T-cell (primary cell): ENCODE measurements at regions not wholly inside any gene's neighbourhood (a gene's known extent, or its start where the extent isn't known, plus 50 kb on each side); places are given as distances from the start of the nearest gene placed in this dataset.

ENCODE experiments used
- ATAC-seq, 4 experiments: fragments of 200-7000 bp in 3 of 4; fragments of 150-1000 bp in 1 of 4; cut with Tn5 transposase; replicated peaks in 1 of 4; 1 replicate in 3 of 4; 2 replicates in 1 of 4; pipeline ENCODE4 v1.10.0; 2021; ENCODE audit warnings: moderate library complexity in 3 of 4, mild to moderate bottlenecking in 2 of 4, moderate number of reproducible peaks in 1 of 4
- CTCF ChIA-PET, 2 donors: fragments of 300-600 bp; sonication (Branson Sonifier 250); formaldehyde crosslinking; loops; one replicate each; lab custom pipeline; 2022; ENCODE audit warnings: antibody characterized with exemption in 2 of 2; lab: Charles Lee
- POLR2A ChIA-PET, 2 donors: fragments of 300-600 bp; sonication (Branson Sonifier 250); formaldehyde crosslinking; loops; one replicate each; lab custom pipeline; 2022; ENCODE audit warnings: antibody characterized with exemption in 2 of 2; lab: Charles Lee
- DNase-seq, 35 experiments: peaks; one replicate each; pipeline versions ENCODE4 v3.0.0 to v3.0.0-alpha.2; 2013 to 2023
- H3K27ac ChIP-seq: one replicate; pipeline ENCODE4 v1.5.1; 2013; ENCODE audit warnings: low read length
- H3K27me3 ChIP-seq, 2 experiments: replicated peaks in 1 of 2; 1 replicate in 1 of 2; 2 replicates in 1 of 2; pipeline versions ENCODE4 v1.6.1 to v1.7.0; 2013; ENCODE audit warnings: low read length in 1 of 2, mixed read lengths in 1 of 2; ENCODE audit not compliant: control insufficient read depth in 2 of 2, insufficient read depth in 2 of 2; ENCODE audit errors: extremely low read depth in 1 of 2
- H3K36me3 ChIP-seq, 2 donors: 1 replicate in 1 of 2; 2 replicates in 1 of 2; pipeline versions ENCODE4 v1.6.1 to v1.7.0; 2013; ENCODE audit warnings: low read length in 1 of 2; ENCODE audit not compliant: control insufficient read depth in 2 of 2, insufficient read depth in 1 of 2; ENCODE audit errors: extremely low read depth in 1 of 2
- H3K4me1 ChIP-seq, 2 experiments: 1 replicate in 1 of 2; 2 replicates in 1 of 2; pipeline versions ENCODE4 v1.6.1 to v1.7.0; 2013; ENCODE audit warnings: low read length in 2 of 2, mixed read lengths in 1 of 2; ENCODE audit not compliant: insufficient read depth in 2 of 2, control insufficient read depth in 1 of 2; ENCODE audit errors: extremely low read depth in 1 of 2
- H3K4me3 ChIP-seq, 2 donors: 1 replicate in 1 of 2; 2 replicates in 1 of 2; pipeline versions ENCODE4 v1.5.1 to v1.7.0; 2013; ENCODE audit warnings: mild to moderate bottlenecking in 2 of 2, low read length in 1 of 2, moderate library complexity in 1 of 2; ENCODE audit not compliant: control insufficient read depth in 1 of 2; ENCODE audit errors: extremely low read depth in 1 of 2
- H3K9me3 ChIP-seq: 2 replicates; pipeline ENCODE4 v1.7.0; 2013
- H3K27ac Mint-ChIP-seq, 2 donors: one replicate each; pipeline ENCODE4 v1.8.0; 2020 to 2021; ENCODE audit warnings: mild to moderate bottlenecking in 2 of 2, mixed read lengths in 2 of 2
- H3K27me3 Mint-ChIP-seq, 2 donors: one replicate each; pipeline ENCODE4 v1.8.0; 2021 to 2022; ENCODE audit warnings: mixed read lengths in 2 of 2
- H3K36me3 Mint-ChIP-seq: one replicate; pipeline ENCODE4 v1.8.0; 2021; ENCODE audit warnings: mixed read lengths
- H3K4me1 Mint-ChIP-seq, 3 donors: one replicate each; pipeline ENCODE4 v1.8.0; 2020 to 2022; ENCODE audit warnings: mixed read lengths in 3 of 3, mild to moderate bottlenecking in 1 of 3
- H3K4me3 Mint-ChIP-seq, 3 donors: one replicate each; pipeline ENCODE4 v1.8.0; 2020 to 2022; ENCODE audit warnings: mild to moderate bottlenecking in 3 of 3, mixed read lengths in 3 of 3, moderate library complexity in 3 of 3
- H3K9me3 Mint-ChIP-seq, 3 donors: one replicate each; pipeline ENCODE4 v1.8.0; 2020 to 2022; ENCODE audit warnings: mixed read lengths in 3 of 3
- WGBS: methylation state at CpG from one replicate; pipeline ENCODE4 v1.1.5; 2013; ENCODE audit warnings: missing lambda C conversion rate; ENCODE audit not compliant: insufficient coverage; 5-methylcytosine and 5-hydroxymethylcytosine counted together

GRCh38 chr2:16404551-16405300 is 260.9 kb downstream of the CYRIA start:
- ChIA-PET CTCF (no interaction called here), POLR2A (no interaction called here)
- DNase-seq = no peak
- H3K4me1 ChIP-seq = no peaks in the 10 kb centered on the region
- WGBS = 83% methylated on average over 4 of the region's 5 CpGs
- Mint-ChIP-seq H3K27ac (no peak overlapping the region), H3K4me3 (no peak overlapping the region), H3K9me3 (peaks cover 0 to 1% (median 0%) of the 10 kb centered on the region in 3 donors), H3K36me3 (no peaks in the 10 kb centered on the region), H3K27me3 (no peaks in the 10 kb centered on the region), H3K4me1 (no peaks in the 10 kb centered on the region)
- no peak overlapping the region for H3K4me3 ChIP-seq
- no peak overlapping the region for H3K27ac ChIP-seq
- H3K27me3 ChIP-seq = peaks cover 0 to 3% of the 10 kb centered on the region in 2 experiments
- no peak for ATAC-seq
- H3K9me3 ChIP-seq = no peaks in the 10 kb centered on the region
- H3K36me3 ChIP-seq = no peaks in the 10 kb centered on the region

- WGBS = 72% methylated on average over 2 of the region's 3 CpGs
- ChIA-PET CTCF (no interaction called here), POLR2A (no interaction called here)
- peaks cover 0 to 3% of the 10 kb centered on the region in 2 experiments for H3K27me3 ChIP-seq
- no peaks in the 10 kb centered on the region for H3K4me1 ChIP-seq
- no peak for DNase-seq
- H3K27me3 Mint-ChIP-seq = no peaks in the 10 kb centered on the region
- no peaks in the 10 kb centered on the region for H3K36me3 ChIP-seq
- no peak overlapping the region for H3K4me3 ChIP-seq
- H3K4me1 Mint-ChIP-seq = no peaks in the 10 kb centered on the region
- no peak for ATAC-seq
- H3K9me3 ChIP-seq = no peaks in the 10 kb centered on the region
- H3K27ac Mint-ChIP-seq = no peak overlapping the region
- H3K36me3 Mint-ChIP-seq = no peaks in the 10 kb centered on the region
- H3K27ac ChIP-seq = no peak overlapping the region
- no peak overlapping the region for H3K4me3 Mint-ChIP-seq
- H3K9me3 Mint-ChIP-seq = no peaks in the 10 kb centered on the region
These were observed 261.5 kb downstream of the CYRIA start for GRCh38 chr2:16404146-16404545.

DNA sequence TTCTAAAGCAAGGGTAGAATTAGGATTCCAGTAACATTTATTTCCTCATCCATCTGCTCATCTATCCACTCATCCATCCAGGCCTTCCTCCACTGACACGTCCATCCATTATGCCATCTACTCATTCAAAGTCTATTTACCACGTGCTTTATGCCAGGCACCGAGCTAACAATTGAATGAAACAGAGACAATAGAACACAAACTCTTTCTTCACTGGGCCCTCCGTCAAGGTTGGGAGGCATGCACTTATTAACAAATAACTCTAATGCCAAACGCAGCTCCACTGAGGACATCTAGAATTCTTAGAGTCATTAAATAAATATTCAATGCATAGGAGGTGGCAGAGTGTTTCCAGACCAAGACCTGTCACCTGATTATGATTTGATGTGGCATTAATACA is 262.7 kb downstream of the CYRIA start:
- Histone ChIP-seq H3K4me1 (no peaks in the 10 kb centered on the region), H3K4me3 (no peak overlapping the region), H3K27ac (no peak overlapping the region), H3K9me3 (no peaks in the 10 kb centered on the region), H3K27me3 (peaks cover 0 to 3% of the 10 kb centered on the region in 2 experiments), H3K36me3 (no peaks in the 10 kb centered on the region)
- 88% methylated on average over 2 of the region's 5 CpGs for WGBS
- no peak for DNase-seq
- Mint-ChIP-seq H3K27ac (no peak overlapping the region), H3K9me3 (no peaks in the 10 kb centered on the region), H3K36me3 (no peaks in the 10 kb centered on the region), H3K4me3 (no peak overlapping the region), H3K27me3 (no peaks in the 10 kb centered on the region), H3K4me1 (no peaks in the 10 kb centered on the region)
- ChIA-PET POLR2A (no interaction called here), CTCF (no interaction called here)
- no peak for ATAC-seq

DNA sequence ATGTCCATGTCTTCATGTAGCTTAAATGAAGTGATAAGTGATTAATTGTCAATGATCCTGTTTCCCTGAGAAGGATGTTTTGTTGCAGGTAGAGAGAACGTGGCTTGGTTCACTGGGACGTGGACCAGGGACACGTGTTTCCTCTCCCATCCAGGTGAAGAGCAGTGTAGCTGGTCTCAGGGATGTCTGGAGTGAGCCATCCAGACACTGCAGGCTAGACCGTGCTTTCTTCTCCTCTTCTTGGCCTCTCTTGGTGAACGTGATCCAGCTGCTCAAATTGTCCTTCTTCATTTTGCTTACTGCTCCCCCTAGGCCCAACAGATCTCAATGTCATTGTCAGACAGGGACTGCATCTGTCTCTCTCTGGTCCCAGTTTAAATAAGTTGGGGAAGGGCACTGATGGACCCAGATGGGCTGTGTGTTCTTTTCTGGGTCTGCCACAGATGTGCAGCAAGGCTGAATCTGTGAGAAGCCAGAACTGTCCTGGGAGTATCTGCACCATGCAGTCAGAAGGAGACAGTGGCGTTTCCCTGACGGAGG is 263.8 kb downstream of the CYRIA start:
- Histone ChIP-seq H3K4me1 (no peaks in the 10 kb centered on the region), H3K9me3 (no peaks in the 10 kb centered on the region), H3K36me3 (no peaks in the 10 kb centered on the region), H3K4me3 (no peak overlapping the region), H3K27ac (no peak overlapping the region), H3K27me3 (peaks cover 0 to 3% of the 10 kb centered on the region in 2 experiments)
- ChIA-PET CTCF (no interaction called here), POLR2A (no interaction called here)
- DNase-seq (no peak), ATAC-seq (no peak)
- Mint-ChIP-seq H3K9me3 (no peaks in the 10 kb centered on the region), H3K27ac (no peak overlapping the region), H3K4me1 (no peaks in the 10 kb centered on the region), H3K4me3 (no peak overlapping the region), H3K36me3 (no peaks in the 10 kb centered on the region), H3K27me3 (no peaks in the 10 kb centered on the region)
- WGBS = 83% methylated on average over 1 of the region's 7 CpGs

- Mint-ChIP-seq H3K36me3 (no peaks in the 10 kb centered on the region), H3K4me1 (no peaks in the 10 kb centered on the region), H3K27ac (no peak overlapping the region), H3K4me3 (no peak overlapping the region), H3K9me3 (no peaks in the 10 kb centered on the region), H3K27me3 (no peaks in the 10 kb centered on the region)
- WGBS = 50% methylated on average over 4 of the region's 7 CpGs
- no peaks in the 10 kb centered on the region for H3K4me1 ChIP-seq
- H3K36me3 ChIP-seq = no peaks in the 10 kb centered on the region
- ATAC-seq (no peak), DNase-seq (no peak)
- CTCF ChIA-PET = no interaction called here
- H3K4me3 ChIP-seq = no peak overlapping the region
- H3K9me3 ChIP-seq = no peaks in the 10 kb centered on the region
- H3K27ac ChIP-seq = no peak overlapping the region
- peaks cover 0 to 3% of the 10 kb centered on the region in 2 experiments for H3K27me3 ChIP-seq
- POLR2A ChIA-PET = no interaction called here
These were observed 265.5 kb downstream of the CYRIA start for GRCh38 chr2:16400127-16400623.

DNA sequence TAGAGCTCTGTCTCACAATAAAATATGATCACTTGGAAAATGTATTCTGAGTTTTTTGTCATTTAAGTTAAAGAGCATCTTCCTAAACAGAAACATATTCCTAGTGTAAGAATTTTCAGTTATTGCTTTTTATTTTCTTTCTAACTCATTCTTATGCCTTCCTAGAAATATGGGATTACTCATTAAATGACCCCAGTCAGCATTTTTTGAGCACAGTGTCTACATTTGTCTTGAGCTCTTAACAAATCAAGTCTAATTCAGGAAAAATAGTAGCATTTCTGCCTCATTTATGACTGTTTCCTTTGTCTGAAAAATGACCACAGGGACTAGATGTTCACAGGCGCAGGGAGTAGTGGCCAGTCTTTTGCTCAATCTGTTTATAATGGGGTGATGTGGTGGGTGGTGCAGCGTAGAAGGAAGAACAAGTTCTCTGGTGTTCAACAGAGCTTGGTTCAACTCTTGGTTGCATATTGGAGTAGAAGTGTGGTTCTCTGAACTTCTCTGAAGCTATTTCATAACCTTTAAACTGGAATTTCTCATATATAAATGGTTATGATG is 267.1 kb downstream of the CYRIA start:
- ATAC-seq = no peak
- Mint-ChIP-seq H3K4me3 (no peak overlapping the region), H3K4me1 (no peaks in the 10 kb centered on the region), H3K27ac (no peak overlapping the region), H3K27me3 (no peaks in the 10 kb centered on the region), H3K36me3 (no peaks in the 10 kb centered on the region), H3K9me3 (no peaks in the 10 kb centered on the region)
- POLR2A ChIA-PET = interaction anchor here (0.5 to 0.6 kb wide), 2 partner anchors 9 to 39 kb away, joined by 3 to 6 read pairs; no protein-coding TSS in a partner anchor
- Histone ChIP-seq H3K4me3 (no peak overlapping the region), H3K36me3 (no peaks in the 10 kb centered on the region), H3K27me3 (no peaks in the 10 kb centered on the region), H3K9me3 (no peaks in the 10 kb centered on the region), H3K4me1 (no peaks in the 10 kb centered on the region), H3K27ac (no peak overlapping the region)
- CTCF ChIA-PET = no interaction called here
- WGBS = no CpG with 5 or more reads among the region's 2 CpGs
- no peak for DNase-seq
